Gastroesophageal sphincter (tissue), 3 donors: ENCODE measurements at regions not wholly inside any gene's neighbourhood (a gene's known extent, or its start where the extent isn't known, plus 50 kb on each side); places are given as distances from the start of the nearest gene placed in this dataset.

Source experiments
- EP300 ChIP-seq: sonication (generic); formaldehyde crosslinking; IDR thresholded peaks from one replicate; pipeline ENCODE4 v1.6.1; 2017; ENCODE audit warnings: antibody characterized with exemption, mild to moderate bottlenecking
- TF ChIP-seq, protein P1 (sequence below), 4 experiments: fragments of 200-600 bp in 2 of 4; fragments of 450-650 bp in 2 of 4; sonication (generic) in 1 of 4; IDR thresholded peaks; one replicate each; pipeline ENCODE4 v1.5.1; 2017 to 2019; ENCODE audit warnings: antibody characterized with exemption in 4 of 4, mild to moderate bottlenecking in 2 of 4, moderate library complexity in 2 of 4

DNA sequence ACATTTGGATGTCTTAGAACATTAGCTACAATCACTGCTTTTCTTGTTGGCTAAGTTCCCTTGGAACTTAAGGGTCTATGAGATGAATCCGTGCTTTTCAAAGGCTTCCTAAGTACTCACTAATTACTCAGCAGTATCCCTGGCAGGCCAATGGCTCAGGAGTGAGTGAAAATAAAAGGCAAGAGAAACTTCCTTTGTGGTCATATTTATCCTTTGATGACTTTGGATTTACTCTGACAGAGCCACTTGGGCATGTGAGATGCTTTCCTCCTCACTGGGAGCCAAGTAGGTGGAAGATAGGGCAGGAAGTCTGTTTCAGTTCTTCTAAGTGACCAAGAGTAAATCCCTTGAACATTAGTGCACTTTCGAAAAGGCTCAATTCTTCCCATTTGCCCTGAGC, 224.3 kb upstream of the FOXA2 start:
- TF ChIP-seq, protein P1, sequence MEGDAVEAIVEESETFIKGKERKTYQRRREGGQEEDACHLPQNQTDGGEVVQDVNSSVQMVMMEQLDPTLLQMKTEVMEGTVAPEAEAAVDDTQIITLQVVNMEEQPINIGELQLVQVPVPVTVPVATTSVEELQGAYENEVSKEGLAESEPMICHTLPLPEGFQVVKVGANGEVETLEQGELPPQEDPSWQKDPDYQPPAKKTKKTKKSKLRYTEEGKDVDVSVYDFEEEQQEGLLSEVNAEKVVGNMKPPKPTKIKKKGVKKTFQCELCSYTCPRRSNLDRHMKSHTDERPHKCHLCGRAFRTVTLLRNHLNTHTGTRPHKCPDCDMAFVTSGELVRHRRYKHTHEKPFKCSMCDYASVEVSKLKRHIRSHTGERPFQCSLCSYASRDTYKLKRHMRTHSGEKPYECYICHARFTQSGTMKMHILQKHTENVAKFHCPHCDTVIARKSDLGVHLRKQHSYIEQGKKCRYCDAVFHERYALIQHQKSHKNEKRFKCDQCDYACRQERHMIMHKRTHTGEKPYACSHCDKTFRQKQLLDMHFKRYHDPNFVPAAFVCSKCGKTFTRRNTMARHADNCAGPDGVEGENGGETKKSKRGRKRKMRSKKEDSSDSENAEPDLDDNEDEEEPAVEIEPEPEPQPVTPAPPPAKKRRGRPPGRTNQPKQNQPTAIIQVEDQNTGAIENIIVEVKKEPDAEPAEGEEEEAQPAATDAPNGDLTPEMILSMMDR (IDR thresholded peaks at IDR 0.05), result no peak
- TF ChIP-seq EP300, result no peak
